ENCODE measurements at regions not wholly inside any gene's neighbourhood (a gene's known extent, or its start where the extent isn't known, plus 50 kb on each side); places are given as distances from the start of the nearest gene placed in this dataset.

GRCh38 chr15:95259965-95260364 lies 1028.6 kb downstream of the MCTP2 start:
- no peak for DNase-seq (ENCODE audit: low spot score)

- DNase-seq (ENCODE audit: low spot score): no peak
Measured at GRCh38 chr15:95260856-95261255, 1029.5 kb downstream of the MCTP2 start.

GRCh38 chr15:95261546-95261945 lies 1030.2 kb downstream of the MCTP2 start:
- no peak for DNase-seq (ENCODE audit: low spot score)

- DNase-seq (ENCODE audit: low spot score): no peak
Measured at GRCh38 chr15:95261968-95262367, 1030.6 kb downstream of the MCTP2 start.

GRCh38 chr15:95262866-95263564 lies 1031.7 kb downstream of the MCTP2 start:
- no peak for DNase-seq (ENCODE audit: low spot score)

GRCh38 chr15:95263751-95264150 lies 1032.4 kb downstream of the MCTP2 start:
- DNase-seq (ENCODE audit: low spot score): no peak

GRCh38 chr15:95265419-95265997 lies 1034.1 kb downstream of the MCTP2 start:
- DNase-seq (ENCODE audit: low spot score): no peak

GRCh38 chr15:95266451-95267061 lies 1035.2 kb downstream of the MCTP2 start:
- no peak for DNase-seq (ENCODE audit: low spot score)

GRCh38 chr15:95267481-95267880 lies 1036.1 kb downstream of the MCTP2 start:
- no peak for DNase-seq (ENCODE audit: low spot score)

GRCh38 chr15:95269242-95270183 lies 1038.2 kb downstream of the MCTP2 start:
- DNase-seq (ENCODE audit: low spot score): no peak

GRCh38 chr15:95274101-95274500 lies 1042.7 kb downstream of the MCTP2 start:
- DNase-seq (ENCODE audit: low spot score): no peak

- no peak for DNase-seq (ENCODE audit: low spot score)
Measured at GRCh38 chr15:95277266-95277665, 1045.9 kb downstream of the MCTP2 start.

- DNase-seq (ENCODE audit: low spot score): no peak
Measured at GRCh38 chr15:95278532-95279245, 1047.3 kb downstream of the MCTP2 start.

- no peak for DNase-seq (ENCODE audit: low spot score)
Measured at GRCh38 chr15:95279277-95280019, 1048.1 kb downstream of the MCTP2 start.

- no peak for DNase-seq (ENCODE audit: low spot score)
Measured at GRCh38 chr15:95280711-95281110, 1049.3 kb downstream of the MCTP2 start.

- DNase-seq (ENCODE audit: low spot score): no peak
Measured at GRCh38 chr15:95281470-95281869, 1049.0 kb upstream of the NR2F2 start.

GRCh38 chr15:95284492-95284891 lies 1046.0 kb upstream of the NR2F2 start:
- no peak for DNase-seq (ENCODE audit: low spot score)

GRCh38 chr15:95284933-95285421 lies 1045.5 kb upstream of the NR2F2 start:
- no peak for DNase-seq (ENCODE audit: low spot score)

GRCh38 chr15:95286352-95286880 lies 1044.1 kb upstream of the NR2F2 start:
- no peak for DNase-seq (ENCODE audit: low spot score)

- no peak for DNase-seq (ENCODE audit: low spot score)
Measured at GRCh38 chr15:95287720-95288103, 1042.8 kb upstream of the NR2F2 start.

GRCh38 chr15:95288626-95289025 lies 1041.9 kb upstream of the NR2F2 start:
- DNase-seq (ENCODE audit: low spot score): no peak
